GM18858 (cell line): ENCODE measurements at regions not wholly inside any gene's neighbourhood (a gene's known extent, or its start where the extent isn't known, plus 50 kb on each side); places are given as distances from the start of the nearest gene placed in this dataset.

Source experiments
- ATAC-seq: cut with Tn5 transposase; IDR thresholded peaks from one replicate; pipeline ENCODE4 v1.9.1; 2021; ENCODE audit not compliant: unreplicated experiment

GRCh38 chr12:91931111-91931510 lies 214.5 kb downstream of the BTG1 start:
- ATAC-seq, result no peak

- no peak for ATAC-seq
Observed at GRCh38 chr12:91928501-91928900, 217.1 kb downstream of the BTG1 start.

GRCh38 chr12:91926848-91927247 lies 218.8 kb downstream of the BTG1 start:
- no peak for ATAC-seq

GRCh38 chr12:91924827-91925226 lies 220.8 kb downstream of the BTG1 start:
- no peak for ATAC-seq

GRCh38 chr12:91923864-91924263 lies 221.8 kb downstream of the BTG1 start:
- no peak for ATAC-seq

GRCh38 chr12:91922674-91923073 lies 223.0 kb downstream of the BTG1 start:
- no peak for ATAC-seq

GRCh38 chr12:91922139-91922538 lies 223.5 kb downstream of the BTG1 start:
- ATAC-seq, result no peak

- ATAC-seq, result no peak
Observed at GRCh38 chr12:91921555-91921954, 224.1 kb downstream of the BTG1 start.

GRCh38 chr12:91920741-91921140 lies 224.9 kb downstream of the BTG1 start:
- ATAC-seq, result no peak

GRCh38 chr12:91920276-91920675 lies 225.4 kb downstream of the BTG1 start:
- ATAC-seq, result no peak

- no peak for ATAC-seq
Observed at GRCh38 chr12:91918431-91918830, 227.2 kb downstream of the BTG1 start.

- no peak for ATAC-seq
Observed at GRCh38 chr12:91914701-91915100, 230.9 kb downstream of the BTG1 start.

GRCh38 chr12:91913651-91914050 lies 232.0 kb downstream of the BTG1 start:
- no peak for ATAC-seq

GRCh38 chr12:91913124-91913523 lies 232.5 kb downstream of the BTG1 start:
- no peak for ATAC-seq

GRCh38 chr12:91912178-91912577 lies 233.5 kb downstream of the BTG1 start:
- ATAC-seq, result no peak

- ATAC-seq, result no peak
Observed at GRCh38 chr12:91910871-91911388, 234.7 kb downstream of the BTG1 start.

- no peak for ATAC-seq
Observed at GRCh38 chr12:91902860-91903683, 242.6 kb downstream of the BTG1 start.

GRCh38 chr12:91901381-91902074 lies 244.1 kb downstream of the BTG1 start:
- ATAC-seq, result no peak

GRCh38 chr12:91900971-91901370 lies 244.7 kb downstream of the BTG1 start:
- no peak for ATAC-seq

GRCh38 chr12:91899056-91899455 lies 246.6 kb downstream of the BTG1 start:
- no peak for ATAC-seq

- no peak for ATAC-seq
Observed at GRCh38 chr12:91897025-91897515, 248.6 kb downstream of the BTG1 start.
